Progenitor cell of endocrine pancreas (in vitro differentiated cells): ENCODE measurements at regions not wholly inside any gene's neighbourhood (a gene's known extent, or its start where the extent isn't known, plus 50 kb on each side); places are given as distances from the start of the nearest gene placed in this dataset.

Experiments
- DNase-seq: peaks from one replicate; pipeline ENCODE4 v3.0.0; 2021; ENCODE audit warnings: low spot score; ENCODE audit not compliant: unreplicated experiment
- H3K27ac Mint-ChIP-seq: 2 replicates; pipeline ENCODE4 v1.8.0; 2021; ENCODE audit warnings: mild to moderate bottlenecking, moderate library complexity, mixed read lengths
- H3K27me3 Mint-ChIP-seq: 2 replicates; pipeline ENCODE4 v1.8.0; 2021; ENCODE audit warnings: mixed read lengths
- H3K36me3 Mint-ChIP-seq: 2 replicates; pipeline ENCODE4 v1.8.0; 2022; ENCODE audit warnings: mixed read lengths; ENCODE audit not compliant: insufficient read depth
- H3K4me1 Mint-ChIP-seq: 2 replicates; pipeline ENCODE4 v1.8.0; 2021; ENCODE audit warnings: low read depth, mixed read lengths
- H3K4me3 Mint-ChIP-seq: 2 replicates; pipeline ENCODE4 v1.8.0; 2021; ENCODE audit warnings: low read depth, mild to moderate bottlenecking, moderate library complexity, mixed read lengths
- H3K9me3 Mint-ChIP-seq: 2 replicates; pipeline ENCODE4 v1.8.0; 2021; ENCODE audit warnings: low read depth, mixed read lengths
- TF ChIP-seq, protein P1 (sequence below): fragments of 200-600 bp; sonication (generic); IDR thresholded peaks from one replicate; pipeline ENCODE4 v1.5.0; 2021; ENCODE audit warnings: antibody characterized with exemption, mild to moderate bottlenecking; ENCODE audit not compliant: unreplicated experiment

DNA sequence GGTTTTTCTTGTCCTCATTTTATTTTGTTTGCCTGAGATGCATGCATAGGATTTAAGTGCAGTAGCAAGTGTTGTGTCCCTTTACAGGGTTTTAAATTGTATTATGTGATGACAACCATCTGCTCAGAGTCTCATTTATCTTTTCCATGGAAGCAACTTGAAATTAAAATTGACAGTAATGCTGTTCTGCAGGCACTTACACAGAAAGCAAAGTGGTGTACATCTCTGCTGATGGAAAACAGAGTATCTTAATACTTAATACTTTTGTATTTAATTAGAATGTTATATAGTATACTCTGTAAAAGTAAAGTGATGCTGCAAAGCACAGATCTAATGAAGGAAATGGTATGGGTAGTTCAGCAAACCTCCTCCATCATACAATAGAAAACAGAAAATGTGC is 482.9 kb downstream of the POM121L12 start:
- DNase-seq = no peak
- peaks cover 10% of the 10 kb centered on the region for H3K9me3 Mint-ChIP-seq

DNA sequence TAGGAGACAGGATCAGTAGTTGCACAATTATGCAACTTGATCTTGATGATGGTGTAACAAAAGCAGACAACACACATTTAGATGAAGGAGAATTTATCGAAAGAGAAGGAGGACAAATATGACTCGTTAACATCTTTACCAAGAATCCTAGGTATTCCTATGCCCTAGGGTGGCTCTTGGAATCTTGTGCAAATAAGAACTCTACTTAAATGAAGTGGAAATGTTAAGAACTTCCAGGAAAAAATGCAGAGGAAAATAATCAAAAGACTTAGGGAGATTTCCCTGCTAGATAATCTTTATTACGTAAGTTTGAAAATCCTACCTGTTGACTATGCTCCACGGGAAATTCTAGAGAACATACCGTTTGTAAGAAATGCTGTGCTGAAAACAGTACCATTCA is 485.4 kb downstream of the POM121L12 start:
- TF ChIP-seq, protein P1, sequence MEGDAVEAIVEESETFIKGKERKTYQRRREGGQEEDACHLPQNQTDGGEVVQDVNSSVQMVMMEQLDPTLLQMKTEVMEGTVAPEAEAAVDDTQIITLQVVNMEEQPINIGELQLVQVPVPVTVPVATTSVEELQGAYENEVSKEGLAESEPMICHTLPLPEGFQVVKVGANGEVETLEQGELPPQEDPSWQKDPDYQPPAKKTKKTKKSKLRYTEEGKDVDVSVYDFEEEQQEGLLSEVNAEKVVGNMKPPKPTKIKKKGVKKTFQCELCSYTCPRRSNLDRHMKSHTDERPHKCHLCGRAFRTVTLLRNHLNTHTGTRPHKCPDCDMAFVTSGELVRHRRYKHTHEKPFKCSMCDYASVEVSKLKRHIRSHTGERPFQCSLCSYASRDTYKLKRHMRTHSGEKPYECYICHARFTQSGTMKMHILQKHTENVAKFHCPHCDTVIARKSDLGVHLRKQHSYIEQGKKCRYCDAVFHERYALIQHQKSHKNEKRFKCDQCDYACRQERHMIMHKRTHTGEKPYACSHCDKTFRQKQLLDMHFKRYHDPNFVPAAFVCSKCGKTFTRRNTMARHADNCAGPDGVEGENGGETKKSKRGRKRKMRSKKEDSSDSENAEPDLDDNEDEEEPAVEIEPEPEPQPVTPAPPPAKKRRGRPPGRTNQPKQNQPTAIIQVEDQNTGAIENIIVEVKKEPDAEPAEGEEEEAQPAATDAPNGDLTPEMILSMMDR = no peak
- Mint-ChIP-seq H3K27me3 (no peaks in the 10 kb centered on the region), H3K36me3 (no peaks in the 10 kb centered on the region), H3K27ac (no peak overlapping the region), H3K9me3 (peaks cover 8% of the 10 kb centered on the region), H3K4me3 (no peak overlapping the region), H3K4me1 (no peaks in the 10 kb centered on the region)
- DNase-seq = no peak

More for the DNA sequence above, 482.9 kb downstream of the POM121L12 start:
- Mint-ChIP-seq H3K4me3 (no peak overlapping the region), H3K27ac (no peak overlapping the region), H3K27me3 (no peaks in the 10 kb centered on the region), H3K4me1 (no peaks in the 10 kb centered on the region), H3K36me3 (no peaks in the 10 kb centered on the region)
- TF ChIP-seq, protein P1 = no peak

DNA sequence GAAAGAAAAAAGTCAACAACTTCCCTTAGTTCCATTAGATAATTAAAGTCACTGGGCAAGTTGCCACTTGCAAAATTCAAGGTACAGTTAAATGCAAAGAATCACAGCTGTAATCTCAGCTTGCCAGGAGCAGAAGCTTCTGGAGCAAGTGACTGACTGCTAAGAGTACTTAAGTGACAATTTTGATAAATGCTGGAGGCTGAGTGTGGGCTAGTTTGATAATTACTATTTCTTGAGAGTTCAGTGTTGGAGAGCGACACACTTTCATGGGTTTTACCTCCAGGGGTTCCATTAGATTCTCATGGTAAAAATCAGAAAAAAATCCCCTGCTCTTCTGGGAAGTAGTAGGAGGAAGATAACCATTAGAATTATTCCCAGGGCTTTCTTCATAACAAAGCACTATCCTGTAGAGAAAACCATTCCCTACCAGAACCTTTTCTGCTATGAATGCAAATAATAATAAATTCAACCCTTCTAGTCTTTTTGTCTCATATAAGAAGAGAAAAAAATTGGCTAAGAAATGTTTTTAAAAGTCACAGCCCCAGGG is 486.3 kb downstream of the POM121L12 start:
- no peaks in the 10 kb centered on the region for H3K36me3 Mint-ChIP-seq
- no peaks in the 10 kb centered on the region for H3K4me1 Mint-ChIP-seq
- H3K9me3 Mint-ChIP-seq = peaks cover 8% of the 10 kb centered on the region
- H3K4me3 Mint-ChIP-seq = no peak overlapping the region
- no peak overlapping the region for H3K27ac Mint-ChIP-seq
- no peak for DNase-seq
- TF ChIP-seq, protein P1 = no peak
- H3K27me3 Mint-ChIP-seq = no peaks in the 10 kb centered on the region

DNA sequence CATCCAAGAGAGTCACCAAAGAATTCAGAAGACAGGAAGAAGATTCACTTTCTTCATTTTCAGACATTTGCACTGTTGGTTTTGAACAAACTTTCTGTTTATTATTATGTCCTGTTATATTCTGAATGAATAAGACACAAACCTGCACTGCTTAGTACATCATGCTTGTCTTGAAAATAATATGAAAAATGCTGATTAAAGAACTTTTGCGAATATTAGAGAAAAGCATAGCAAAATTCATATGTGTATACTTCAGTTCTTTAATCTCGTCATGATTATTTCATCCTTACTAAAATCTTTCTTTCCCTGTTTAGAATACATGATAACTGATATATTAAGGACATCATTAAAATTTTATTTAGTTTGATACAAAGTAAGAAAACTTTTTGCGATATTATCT is 504.1 kb downstream of the POM121L12 start:
- no peaks in the 10 kb centered on the region for H3K9me3 Mint-ChIP-seq
- H3K4me3 Mint-ChIP-seq = no peak overlapping the region
- no peaks in the 10 kb centered on the region for H3K27me3 Mint-ChIP-seq
- H3K27ac Mint-ChIP-seq = no peak overlapping the region
- TF ChIP-seq, protein P1 = no peak
- no peak for DNase-seq
- peaks cover 8% of the 10 kb centered on the region for H3K4me1 Mint-ChIP-seq
- H3K36me3 Mint-ChIP-seq = no peaks in the 10 kb centered on the region

DNA sequence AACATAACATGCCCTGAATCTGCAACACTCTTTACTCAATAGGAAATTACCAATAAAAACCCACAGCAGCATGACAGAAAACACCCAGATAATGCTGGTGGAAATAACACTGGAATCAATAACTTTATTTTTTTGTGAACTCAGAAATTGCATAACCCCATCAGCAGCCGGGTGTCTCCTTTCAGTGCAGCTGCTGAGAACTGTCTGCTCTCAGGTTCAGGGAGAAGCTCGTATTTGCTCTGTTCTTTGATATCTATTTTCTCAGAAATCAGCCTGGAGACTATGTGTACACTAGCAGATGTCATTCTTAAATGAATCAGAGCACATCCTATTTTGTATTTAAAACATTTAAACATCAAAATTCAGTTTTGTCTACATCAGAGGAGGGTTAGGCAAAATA is 506.0 kb downstream of the POM121L12 start:
- peaks cover 8% of the 10 kb centered on the region for H3K4me1 Mint-ChIP-seq
- no peak overlapping the region for H3K4me3 Mint-ChIP-seq
- TF ChIP-seq, protein P1 = no peak
- DNase-seq = no peak
- H3K36me3 Mint-ChIP-seq = no peaks in the 10 kb centered on the region
- H3K27me3 Mint-ChIP-seq = no peaks in the 10 kb centered on the region
- H3K9me3 Mint-ChIP-seq = no peaks in the 10 kb centered on the region
- no peak overlapping the region for H3K27ac Mint-ChIP-seq
